ENCODE measurements at regions not wholly inside any gene's neighbourhood (a gene's known extent, or its start where the extent isn't known, plus 50 kb on each side); places are given as distances from the start of the nearest gene placed in this dataset.

- no peaks in the 10 kb centered on the region for H3K4me1 ChIP-seq
- no peak overlapping the region for H3K4me3 ChIP-seq
Observed at GRCh38 chr1:199138061-199138460, 499.2 kb downstream of the PTPRC start.

DNA sequence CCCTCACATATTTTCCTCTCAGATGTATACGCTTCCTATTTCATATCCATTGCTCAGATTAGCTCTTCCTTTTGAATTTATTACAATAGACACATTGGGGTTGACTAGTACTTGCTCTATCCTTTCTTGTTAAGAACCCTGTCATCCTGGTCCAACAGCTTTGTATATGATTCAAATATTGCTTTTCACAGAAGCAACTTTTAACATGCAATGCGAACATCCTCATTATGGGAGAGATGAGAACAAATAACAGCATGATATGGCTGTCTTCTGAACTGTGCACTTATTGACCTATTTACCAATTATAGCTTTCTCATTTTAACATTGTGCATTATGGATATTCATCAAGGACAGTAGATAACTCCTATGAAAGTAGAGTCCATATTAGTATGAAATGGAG is 510.8 kb downstream of the PTPRC start:
- Histone ChIP-seq H3K9me3 (no peaks in the 10 kb centered on the region), H3K27me3 (no peaks in the 10 kb centered on the region), H3K4me1 (no peaks in the 10 kb centered on the region), H3K27ac (no peak overlapping the region), H3K36me3 (no peaks in the 10 kb centered on the region), H3K4me3 (no peak overlapping the region)
- TF ChIP-seq, protein P1, sequence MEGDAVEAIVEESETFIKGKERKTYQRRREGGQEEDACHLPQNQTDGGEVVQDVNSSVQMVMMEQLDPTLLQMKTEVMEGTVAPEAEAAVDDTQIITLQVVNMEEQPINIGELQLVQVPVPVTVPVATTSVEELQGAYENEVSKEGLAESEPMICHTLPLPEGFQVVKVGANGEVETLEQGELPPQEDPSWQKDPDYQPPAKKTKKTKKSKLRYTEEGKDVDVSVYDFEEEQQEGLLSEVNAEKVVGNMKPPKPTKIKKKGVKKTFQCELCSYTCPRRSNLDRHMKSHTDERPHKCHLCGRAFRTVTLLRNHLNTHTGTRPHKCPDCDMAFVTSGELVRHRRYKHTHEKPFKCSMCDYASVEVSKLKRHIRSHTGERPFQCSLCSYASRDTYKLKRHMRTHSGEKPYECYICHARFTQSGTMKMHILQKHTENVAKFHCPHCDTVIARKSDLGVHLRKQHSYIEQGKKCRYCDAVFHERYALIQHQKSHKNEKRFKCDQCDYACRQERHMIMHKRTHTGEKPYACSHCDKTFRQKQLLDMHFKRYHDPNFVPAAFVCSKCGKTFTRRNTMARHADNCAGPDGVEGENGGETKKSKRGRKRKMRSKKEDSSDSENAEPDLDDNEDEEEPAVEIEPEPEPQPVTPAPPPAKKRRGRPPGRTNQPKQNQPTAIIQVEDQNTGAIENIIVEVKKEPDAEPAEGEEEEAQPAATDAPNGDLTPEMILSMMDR (IDR thresholded peaks at IDR 0.05) = no peak
- no peak for DNase-seq (ENCODE audit: low spot score)

More at GRCh38 chr1:199138061-199138460, 499.2 kb downstream of the PTPRC start:
- TF ChIP-seq, protein P1 (IDR thresholded peaks at IDR 0.05) = no peak
- Histone ChIP-seq H3K27me3 (no peaks in the 10 kb centered on the region), H3K27ac (no peak overlapping the region), H3K9me3 (no peaks in the 10 kb centered on the region), H3K36me3 (no peaks in the 10 kb centered on the region)
- no peak for DNase-seq (ENCODE audit: low spot score)

- Histone ChIP-seq H3K9me3 (no peaks in the 10 kb centered on the region), H3K4me1 (no peaks in the 10 kb centered on the region), H3K4me3 (no peak overlapping the region), H3K36me3 (no peaks in the 10 kb centered on the region), H3K27me3 (no peaks in the 10 kb centered on the region), H3K27ac (no peak overlapping the region)
- no peak for DNase-seq (ENCODE audit: low spot score)
- TF ChIP-seq, protein P1 (IDR thresholded peaks at IDR 0.05) = no peak
Observed at GRCh38 chr1:199150756-199151155, 511.9 kb downstream of the PTPRC start.

- H3K27me3 ChIP-seq = no peaks in the 10 kb centered on the region
- H3K27ac ChIP-seq = no peak overlapping the region
- H3K9me3 ChIP-seq = no peaks in the 10 kb centered on the region
- no peak overlapping the region for H3K4me3 ChIP-seq
- H3K36me3 ChIP-seq = no peaks in the 10 kb centered on the region
- DNase-seq (ENCODE audit: low spot score) = no peak
- no peaks in the 10 kb centered on the region for H3K4me1 ChIP-seq
- TF ChIP-seq, protein P1 (IDR thresholded peaks at IDR 0.05) = no peak
Observed at GRCh38 chr1:199151634-199152425, 513.0 kb downstream of the PTPRC start.

DNA sequence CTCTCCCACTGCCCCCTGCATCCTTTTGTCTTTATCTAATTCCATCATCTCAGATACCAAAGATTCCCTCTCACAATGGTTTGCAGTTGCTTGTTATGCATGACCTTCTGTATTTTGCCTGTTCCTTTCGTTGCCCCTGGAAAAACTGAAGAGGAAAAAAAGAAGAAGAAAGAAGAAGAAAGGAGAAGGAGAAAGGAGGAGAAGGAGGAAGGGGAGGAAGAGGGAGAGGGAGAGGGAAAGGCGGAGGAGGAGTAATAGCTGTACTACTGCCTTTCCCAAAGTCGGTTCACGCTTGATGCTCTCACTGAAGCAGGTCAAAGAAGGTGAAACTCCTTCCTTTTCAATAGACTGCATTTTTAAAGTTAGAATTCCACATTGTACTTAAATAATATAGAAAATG is 513.8 kb downstream of the PTPRC start:
- TF ChIP-seq, protein P1 (IDR thresholded peaks at IDR 0.05) = no peak
- H3K9me3 ChIP-seq = no peaks in the 10 kb centered on the region
- no peaks in the 10 kb centered on the region for H3K4me1 ChIP-seq
- no peak overlapping the region for H3K27ac ChIP-seq
- no peaks in the 10 kb centered on the region for H3K27me3 ChIP-seq
- H3K4me3 ChIP-seq = no peak overlapping the region
- no peaks in the 10 kb centered on the region for H3K36me3 ChIP-seq
- DNase-seq (ENCODE audit: low spot score) = no peak

Measured in right atrium auricular region (tissue), 2 donors.